Suppressor macrophage treated with lipopolysaccharide for 1 hour (primary cell): ENCODE measurements at regions not wholly inside any gene's neighbourhood (a gene's known extent, or its start where the extent isn't known, plus 50 kb on each side); places are given as distances from the start of the nearest gene placed in this dataset.
A peak's percentile ranks its signal among the peaks of the same experiment; 100 is the strongest.
"Not testable (repeated sequence)": the region's sequence is repeated elsewhere in the genome, so short reads cannot be mapped to it uniquely, and the experiment has no call there.

Experiments
- DNase-seq, 3 donors: peaks; one replicate each; pipeline ENCODE4 v3.0.0-alpha.2; 2020 to 2022

GRCh38 chr7:17440025-17440784 is 141.8 kb downstream of the AHR start:
- DNase-seq = not testable (repeated sequence)

- no peak for DNase-seq
These were observed 142.4 kb downstream of the AHR start for GRCh38 chr7:17440831-17441230.

DNA sequence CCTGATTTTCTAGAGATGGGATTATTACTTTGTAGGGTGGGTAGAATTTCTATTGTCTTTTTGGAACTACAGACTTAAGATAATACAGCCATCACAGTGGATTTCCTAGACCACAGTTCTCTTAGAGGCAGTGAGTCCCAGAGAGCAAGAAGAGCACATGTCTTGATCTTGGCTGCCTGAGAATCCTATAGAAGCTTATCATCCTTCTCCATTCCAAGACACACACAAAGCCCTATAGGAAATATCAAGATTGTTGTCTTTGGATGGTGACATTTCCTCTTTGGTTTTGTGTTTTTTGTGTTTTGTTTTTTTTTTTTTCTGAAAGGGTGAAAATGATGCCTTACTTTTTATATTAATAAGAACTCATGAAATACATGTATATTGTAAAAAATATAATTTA is 143.1 kb downstream of the AHR start:
- no peak for DNase-seq

DNA sequence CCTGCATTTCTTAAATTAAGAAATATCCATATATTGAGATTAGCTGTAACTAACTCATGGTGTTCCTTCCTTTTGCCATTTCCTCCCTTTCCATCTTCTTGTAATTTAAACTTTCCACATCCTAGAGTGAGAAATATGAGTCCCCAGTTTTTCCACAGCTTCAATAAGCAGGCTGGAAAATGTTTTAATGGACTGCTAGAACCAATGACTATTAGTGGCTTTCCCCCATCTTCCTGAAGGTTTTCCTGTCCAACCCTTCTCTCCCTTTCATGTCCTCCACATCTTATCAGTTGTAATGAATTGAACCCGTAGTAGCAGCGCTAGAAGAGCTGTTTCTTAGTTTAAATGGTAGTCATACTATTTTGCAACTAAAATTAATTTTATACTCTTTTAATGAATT is 145.7 kb downstream of the AHR start:
- no peak for DNase-seq

- peak in 2 of 3 donors; percentile 16 to 26 for DNase-seq
These were observed 146.2 kb downstream of the AHR start for GRCh38 chr7:17444673-17445072.

DNA sequence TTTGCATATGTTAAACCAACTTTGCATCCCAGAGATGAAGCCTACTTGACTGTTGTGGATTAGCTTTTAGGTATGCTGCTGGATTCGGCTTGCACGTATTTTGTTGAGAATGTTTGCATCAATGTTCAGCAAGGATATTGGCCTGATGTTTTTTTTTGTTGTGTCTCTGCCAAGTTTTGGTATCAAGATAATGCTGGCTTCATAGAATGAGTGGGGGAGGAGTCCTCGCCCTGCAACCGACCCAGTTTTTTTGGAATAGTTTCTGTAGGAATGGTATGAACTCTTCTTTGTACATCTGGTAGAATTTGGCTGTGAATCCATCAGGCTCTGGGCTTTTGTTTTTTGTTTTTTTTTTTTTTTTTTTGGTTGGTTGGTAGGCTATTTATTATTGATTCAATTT is 147.9 kb downstream of the AHR start:
- DNase-seq = no peak

DNA sequence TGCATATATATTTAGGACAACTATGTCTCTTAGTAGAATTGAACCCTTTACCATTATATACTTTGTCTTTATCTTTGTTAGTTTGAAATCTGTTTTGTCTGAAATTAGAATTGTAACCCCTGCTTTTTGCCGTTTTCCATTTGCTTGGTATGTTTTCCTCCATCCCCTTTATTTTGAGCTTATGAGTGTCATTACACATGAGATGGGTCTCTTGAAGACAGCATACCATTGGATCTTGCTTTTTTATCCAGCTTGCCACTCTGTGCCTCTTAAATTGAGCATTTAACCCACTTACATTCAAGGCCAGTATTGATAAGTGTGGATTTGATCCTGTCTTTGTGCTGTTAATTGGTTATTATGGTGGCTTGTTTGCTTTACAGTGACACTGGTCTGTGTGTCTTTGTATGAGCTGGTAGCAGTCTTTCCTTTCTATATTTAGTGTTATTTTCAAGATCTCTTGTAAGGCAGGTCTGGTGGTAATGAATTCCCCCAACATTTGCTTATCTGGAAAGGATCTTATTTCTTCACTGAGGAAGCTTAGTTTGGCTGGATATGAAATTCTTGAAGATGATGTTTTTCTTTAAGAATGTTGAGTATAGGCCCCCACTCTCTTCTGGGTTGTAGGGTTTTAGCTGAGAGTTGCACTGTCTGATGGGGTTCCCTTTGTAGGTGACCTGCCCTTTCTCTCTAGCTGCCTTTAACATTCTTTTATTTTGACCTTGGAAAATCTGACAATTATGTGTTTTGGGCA is 149.5 kb downstream of the AHR start:
- no peak for DNase-seq

DNA sequence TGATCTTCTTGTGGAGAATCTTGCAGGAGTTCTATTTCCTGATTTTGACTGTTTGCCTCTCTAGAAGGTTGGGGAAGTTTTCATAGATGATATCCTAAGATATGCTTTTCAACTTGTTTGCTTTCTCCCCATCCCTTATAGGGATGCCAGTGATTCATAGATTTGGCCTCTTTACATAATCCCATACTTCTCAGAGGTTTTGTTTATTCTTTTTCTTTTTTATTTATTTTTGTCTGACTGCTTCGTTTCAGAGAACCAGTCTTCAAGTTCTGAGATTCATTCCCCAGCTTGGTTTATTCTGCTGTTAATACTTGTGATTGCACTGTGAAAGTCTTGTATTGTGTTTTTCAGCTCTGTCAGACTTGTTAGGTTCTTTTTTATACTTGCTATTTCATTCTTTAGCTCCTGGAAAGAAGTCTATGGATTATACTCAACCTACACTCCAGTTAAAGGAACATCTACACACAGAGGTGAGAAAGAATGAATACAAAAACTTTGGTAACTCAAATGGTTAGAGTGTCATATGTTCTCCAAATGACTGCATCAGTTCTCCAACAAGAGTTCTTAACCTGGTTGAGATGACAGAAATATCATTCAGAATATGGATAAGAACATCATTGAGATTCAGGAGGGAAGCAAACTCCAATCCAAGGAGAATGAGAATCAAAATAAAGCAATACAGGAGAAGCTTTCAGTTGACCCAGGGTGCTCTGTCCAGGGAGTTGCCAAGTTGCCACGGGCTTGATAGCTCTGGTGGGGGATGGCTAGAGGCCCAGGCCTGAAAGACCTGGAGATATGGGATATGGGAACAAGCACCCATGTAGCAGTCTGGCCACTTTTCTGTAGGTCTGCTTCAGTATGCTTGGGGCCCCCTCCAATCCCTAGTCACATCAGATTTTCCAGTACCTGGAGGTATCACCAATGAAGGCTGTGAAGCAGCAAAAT is 150.3 kb downstream of the AHR start:
- no peak for DNase-seq

GRCh38 chr7:17456541-17456940 is 158.1 kb downstream of the AHR start:
- DNase-seq = peak in 1 of 3 donors; percentile 27

DNA sequence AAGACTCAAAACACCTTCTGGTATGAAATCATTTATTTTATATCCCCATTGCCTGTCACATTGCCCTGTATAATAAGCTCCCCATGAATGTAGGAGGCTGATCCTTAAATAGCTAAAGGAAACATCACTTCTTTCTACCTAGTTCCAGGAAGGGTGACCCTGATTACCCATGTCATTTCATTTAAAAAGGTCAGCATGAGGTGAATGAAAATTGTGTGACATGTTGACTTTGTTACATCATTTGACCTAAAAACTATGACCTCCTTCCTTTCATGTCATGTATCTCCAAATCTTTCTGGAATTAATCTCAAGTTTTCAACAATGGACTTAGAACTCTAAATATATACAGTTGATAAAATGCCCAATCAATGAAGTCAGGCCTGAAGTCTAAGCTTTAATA is 161.5 kb downstream of the AHR start:
- no peak for DNase-seq

DNA sequence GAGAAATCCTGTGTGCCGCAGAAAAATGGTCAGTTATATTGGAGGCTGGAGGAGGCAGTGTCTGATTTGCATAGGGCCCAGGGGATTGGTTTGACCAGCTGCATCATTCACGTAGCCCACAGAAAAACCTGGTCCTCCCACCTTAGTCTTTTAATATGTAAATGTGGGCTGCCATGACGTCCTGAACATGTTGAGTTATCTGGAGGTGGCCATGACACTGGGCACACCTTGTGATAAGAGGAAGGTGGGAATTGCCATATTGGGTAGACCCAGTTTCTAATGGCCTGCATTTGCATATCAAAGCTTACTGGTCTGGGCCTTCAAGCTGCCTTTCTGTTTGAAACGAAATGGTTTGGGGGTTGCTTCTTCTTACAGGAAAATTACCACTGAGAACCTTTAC is 162.2 kb downstream of the AHR start:
- DNase-seq = no peak

- no peak for DNase-seq
These were observed 163.7 kb downstream of the AHR start for GRCh38 chr7:17462131-17462631.

DNA sequence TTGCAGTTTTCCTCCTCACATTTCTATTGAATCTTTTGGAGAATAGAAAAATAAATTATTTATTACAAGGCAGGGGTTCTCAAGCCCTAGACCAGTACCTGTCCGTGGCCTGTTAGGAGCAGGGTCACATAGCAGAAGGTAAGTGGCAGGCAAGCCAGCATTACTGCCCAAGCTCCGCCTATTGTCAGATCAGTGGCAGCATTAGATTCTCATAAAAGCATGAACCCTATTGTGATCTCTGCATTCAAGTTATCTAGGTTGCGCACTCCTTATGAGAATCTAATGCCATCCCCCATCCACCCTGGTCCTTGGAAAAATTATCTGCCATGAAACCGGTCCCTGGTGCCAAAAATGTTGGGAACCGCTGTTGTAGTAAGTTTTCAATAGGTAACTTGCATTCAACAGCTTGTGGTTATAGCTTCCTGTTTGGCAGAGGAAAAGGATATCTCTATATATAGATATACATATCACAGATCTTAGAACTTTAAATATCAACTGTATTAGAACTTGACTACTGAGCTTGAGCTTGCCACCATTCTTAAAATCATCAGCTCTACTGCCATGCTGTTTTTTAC is 165.1 kb downstream of the AHR start:
- DNase-seq = no peak

DNA sequence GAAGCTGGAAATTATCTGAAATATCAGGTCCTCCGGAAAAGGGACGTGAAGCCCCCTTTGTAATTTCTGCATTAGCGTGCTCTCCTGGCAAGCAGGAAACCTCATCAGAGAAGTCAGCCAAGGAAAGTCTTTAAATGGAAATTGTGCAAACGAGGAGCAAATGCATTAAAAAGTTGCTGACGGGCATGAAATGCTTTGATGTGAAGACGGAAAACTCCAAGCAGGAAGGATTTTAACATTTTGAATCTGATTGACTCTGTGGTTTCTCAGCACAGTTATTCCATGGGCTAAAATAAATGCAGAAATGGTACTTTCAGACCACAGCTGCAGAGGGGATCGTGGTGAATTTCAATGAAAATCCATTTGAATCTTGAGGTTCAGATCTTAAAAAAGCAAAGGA is 167.8 kb downstream of the AHR start:
- peak in 1 of 3 donors; percentile 7 for DNase-seq

DNA sequence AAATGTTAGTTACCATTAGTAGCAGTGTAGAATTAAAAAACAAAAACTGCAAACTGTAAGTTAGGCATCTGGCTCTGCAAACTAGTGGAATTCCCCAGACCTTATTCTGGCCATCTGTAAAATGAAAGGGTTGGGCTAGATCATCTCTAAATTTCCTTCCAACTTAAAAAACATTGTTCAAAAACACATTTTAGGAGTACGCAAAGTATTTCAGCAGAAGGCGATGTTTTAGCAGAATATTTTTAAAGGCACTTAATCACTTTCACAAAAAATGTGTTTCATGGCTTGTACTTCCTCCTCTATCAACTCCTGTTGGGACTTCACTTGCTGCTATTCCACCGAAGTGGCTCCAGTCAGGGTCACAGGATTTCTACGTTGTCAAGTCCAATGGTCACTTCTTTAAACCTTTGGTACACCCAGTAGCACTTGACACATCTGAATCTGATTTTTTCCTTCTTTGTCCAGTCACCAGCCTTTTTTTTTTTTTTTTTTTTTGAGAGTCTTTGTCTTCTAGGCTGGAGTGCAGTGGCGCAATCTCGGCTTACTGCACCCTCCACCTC is 169.0 kb downstream of the AHR start:
- DNase-seq = peak in 2 of 3 donors; percentile 32 to 67

GRCh38 chr7:17471325-17471724 is 172.9 kb downstream of the AHR start:
- DNase-seq = no peak

- no peak for DNase-seq
These were observed 174.1 kb downstream of the AHR start for GRCh38 chr7:17472518-17472917.

- DNase-seq = no peak
These were observed 174.5 kb downstream of the AHR start for GRCh38 chr7:17472939-17473338.

DNA sequence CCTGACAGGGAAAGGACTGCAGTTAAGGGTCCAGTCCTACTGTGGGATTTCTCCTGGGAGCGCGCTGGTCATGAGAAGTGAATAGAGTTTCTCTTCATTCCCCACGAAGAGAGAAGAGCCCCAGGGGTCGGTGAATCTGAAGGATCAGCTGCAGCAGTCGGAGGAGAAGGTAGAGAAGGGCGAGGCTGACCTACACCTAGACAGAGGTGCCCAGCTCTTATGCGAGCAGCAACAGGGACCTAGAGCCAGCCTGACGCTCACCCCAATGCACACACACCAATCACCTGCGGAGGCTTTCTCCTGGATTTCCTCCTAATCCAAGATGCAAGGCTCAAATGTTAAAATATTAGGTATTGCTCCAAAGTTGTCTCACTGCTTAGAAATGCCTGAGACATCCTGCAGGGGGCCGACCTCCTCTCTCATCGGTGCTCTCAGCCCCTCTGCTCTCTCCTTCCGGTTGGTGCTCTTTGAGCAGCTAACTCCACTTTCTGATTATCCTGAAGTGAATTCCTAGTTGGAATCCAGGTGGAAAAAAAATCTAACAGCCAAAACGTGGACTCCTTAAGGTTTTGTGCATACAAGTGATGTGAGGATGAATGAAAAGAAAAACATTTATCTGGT is 176.4 kb downstream of the AHR start:
- DNase-seq = no peak

DNA sequence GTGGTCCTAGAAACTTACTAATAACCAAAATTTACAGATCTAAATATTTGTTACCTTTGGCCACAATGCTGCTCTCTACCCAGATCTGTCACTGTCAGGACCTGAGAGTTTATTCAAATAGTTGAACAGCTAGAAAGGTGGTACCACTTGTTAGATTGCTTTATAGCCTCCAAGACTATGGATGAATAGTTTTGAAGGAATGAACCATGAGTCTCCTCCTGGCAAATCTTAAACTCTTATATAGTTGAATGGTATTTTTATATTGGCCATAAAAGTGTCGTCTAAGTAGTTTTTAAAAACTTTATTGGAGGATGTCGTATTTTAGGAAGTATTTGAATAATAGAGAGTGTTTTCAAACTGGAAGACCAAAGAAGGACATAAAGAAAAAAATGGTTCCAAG is 178.7 kb downstream of the AHR start:
- DNase-seq = no peak

- no peak for DNase-seq
These were observed 182.7 kb downstream of the AHR start for GRCh38 chr7:17481118-17481517.

GRCh38 chr7:17485368-17485767 is 186.9 kb downstream of the AHR start:
- DNase-seq = no peak
